Keratinocyte (primary cell): ENCODE measurements at regions not wholly inside any gene's neighbourhood (a gene's known extent, or its start where the extent isn't known, plus 50 kb on each side); places are given as distances from the start of the nearest gene placed in this dataset.

Experiments
- CTCF ChIP-seq, 3 experiments: IDR thresholded peaks in 1 of 3; conservative IDR thresholded peaks in 1 of 3; optimal IDR thresholded peaks in 1 of 3; 2 replicates in 2 of 3; 3 replicates in 1 of 3; pipeline versions ENCODE3 to v1.5.1; 2011; ENCODE audit warnings: low read length in 3 of 3, mild to moderate bottlenecking in 3 of 3, moderate library complexity in 2 of 3, control low read depth in 1 of 3, inconsistent platforms in 1 of 3; ENCODE audit not compliant: insufficient read depth in 2 of 3; ENCODE audit errors: extremely low read depth in 1 of 3
- EZH2 ChIP-seq: IDR thresholded peaks from one replicate; pipeline ENCODE4 v1.6.1; 2012; ENCODE audit warnings: inconsistent platforms, mild to moderate bottlenecking, low read length, moderate library complexity

GRCh38 chr6:23175391-23175790, 606.0 kb downstream of the HDGFL1 start:
- TF ChIP-seq CTCF (optimal IDR thresholded peaks at IDR 0.05 in 1 of 3, IDR thresholded peaks at IDR 0.05 in 1 of 3, conservative IDR thresholded peaks at IDR 0.05 in 1 of 3; ENCODE audit: extremely low read depth in 1 of 3, insufficient read depth in 2 of 3, low read length in 3 of 3) (no peak), EZH2 (no peak)
